ENCODE measurements at regions not wholly inside any gene's neighbourhood (a gene's known extent, or its start where the extent isn't known, plus 50 kb on each side); places are given as distances from the start of the nearest gene placed in this dataset.

DNA sequence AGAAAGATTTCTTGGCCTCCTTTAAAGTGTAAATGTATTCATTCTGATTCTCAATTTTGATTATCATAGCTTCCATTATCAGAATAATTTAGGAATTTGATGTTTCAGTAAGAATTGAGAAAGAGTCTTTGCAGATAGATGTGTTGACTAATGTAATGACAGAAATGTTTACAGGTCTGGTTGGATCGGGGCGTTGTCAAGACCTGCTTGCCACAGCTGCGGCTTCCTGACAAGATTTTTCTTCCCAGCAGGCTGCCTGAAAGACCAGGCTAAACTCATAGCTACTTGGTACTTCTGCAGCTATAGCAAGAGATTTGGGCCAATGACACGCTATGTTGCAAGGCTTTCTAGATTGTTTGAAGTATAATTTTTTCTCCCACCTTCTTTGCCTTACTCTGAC, 91.5 kb upstream of the ANKRD50 start:
- intact Hi-C loops (cut with DNase I, micrococcal nuclease), result no loop called here
- ATAC-seq (no peak), DNase-seq (no peak)
- TF ChIP-seq, protein P1, sequence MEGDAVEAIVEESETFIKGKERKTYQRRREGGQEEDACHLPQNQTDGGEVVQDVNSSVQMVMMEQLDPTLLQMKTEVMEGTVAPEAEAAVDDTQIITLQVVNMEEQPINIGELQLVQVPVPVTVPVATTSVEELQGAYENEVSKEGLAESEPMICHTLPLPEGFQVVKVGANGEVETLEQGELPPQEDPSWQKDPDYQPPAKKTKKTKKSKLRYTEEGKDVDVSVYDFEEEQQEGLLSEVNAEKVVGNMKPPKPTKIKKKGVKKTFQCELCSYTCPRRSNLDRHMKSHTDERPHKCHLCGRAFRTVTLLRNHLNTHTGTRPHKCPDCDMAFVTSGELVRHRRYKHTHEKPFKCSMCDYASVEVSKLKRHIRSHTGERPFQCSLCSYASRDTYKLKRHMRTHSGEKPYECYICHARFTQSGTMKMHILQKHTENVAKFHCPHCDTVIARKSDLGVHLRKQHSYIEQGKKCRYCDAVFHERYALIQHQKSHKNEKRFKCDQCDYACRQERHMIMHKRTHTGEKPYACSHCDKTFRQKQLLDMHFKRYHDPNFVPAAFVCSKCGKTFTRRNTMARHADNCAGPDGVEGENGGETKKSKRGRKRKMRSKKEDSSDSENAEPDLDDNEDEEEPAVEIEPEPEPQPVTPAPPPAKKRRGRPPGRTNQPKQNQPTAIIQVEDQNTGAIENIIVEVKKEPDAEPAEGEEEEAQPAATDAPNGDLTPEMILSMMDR (IDR thresholded peaks at IDR 0.05), result no peak
- Histone ChIP-seq H3K36me3 (ENCODE audit: low read depth) (no peaks in the 10 kb centered on the region), H3K4me1 (ENCODE audit: low read depth) (no peaks in the 10 kb centered on the region), H3K4me3 (no peak overlapping the region), H3K9me3 (no peaks in the 10 kb centered on the region)

DNA sequence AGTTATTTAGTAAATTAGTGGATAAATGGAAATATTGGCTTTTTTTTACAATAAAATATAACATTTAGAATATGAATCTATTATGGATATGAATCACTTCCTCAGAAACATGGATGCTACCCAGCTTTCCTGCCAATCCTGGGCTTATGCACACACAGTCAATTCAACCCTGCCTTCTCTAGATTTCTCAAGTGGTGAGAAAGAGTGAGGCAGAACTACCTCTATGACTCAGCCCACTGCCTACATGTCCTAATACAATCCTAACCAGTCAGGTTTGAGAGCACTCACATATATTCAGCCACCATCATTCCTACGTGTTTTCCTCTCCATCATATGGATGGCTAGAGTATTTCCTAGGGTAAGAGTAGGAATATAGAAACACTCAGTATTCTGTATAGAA, 91.1 kb upstream of the ANKRD50 start:
- Histone ChIP-seq H3K4me3 (no peak overlapping the region), H3K9me3 (no peaks in the 10 kb centered on the region), H3K36me3 (ENCODE audit: low read depth) (no peaks in the 10 kb centered on the region), H3K4me1 (ENCODE audit: low read depth) (no peaks in the 10 kb centered on the region)
- intact Hi-C loops (cut with DNase I, micrococcal nuclease), result no loop called here
- DNase-seq (no peak), ATAC-seq (no peak)
- TF ChIP-seq, protein P1 (IDR thresholded peaks at IDR 0.05), result no peak

DNA sequence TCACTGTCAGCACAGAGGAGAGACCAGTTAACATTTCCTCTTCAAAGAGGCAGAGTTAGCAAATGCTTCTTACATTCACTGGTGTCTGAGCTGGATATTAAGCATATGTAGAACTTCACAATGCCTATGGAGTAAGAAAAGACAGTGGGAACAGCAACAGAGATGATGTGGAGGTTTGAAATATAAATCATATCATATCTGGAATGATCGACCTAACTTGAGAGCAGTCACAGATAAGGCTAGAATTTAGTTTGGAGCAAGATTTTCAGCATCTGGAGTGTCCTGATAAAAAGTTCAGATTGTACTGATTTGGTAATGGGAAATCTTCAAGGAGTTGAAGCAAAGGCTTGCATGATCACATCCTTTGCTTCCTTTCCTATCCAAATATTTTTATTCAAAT, 90.5 kb upstream of the ANKRD50 start:
- Histone ChIP-seq H3K9me3 (no peaks in the 10 kb centered on the region), H3K36me3 (ENCODE audit: low read depth) (no peaks in the 10 kb centered on the region), H3K4me3 (no peak overlapping the region), H3K4me1 (ENCODE audit: low read depth) (no peaks in the 10 kb centered on the region)
- no peak for DNase-seq
- ATAC-seq, result no peak
- intact Hi-C loops (cut with DNase I, micrococcal nuclease), result no loop called here
- TF ChIP-seq, protein P1 (IDR thresholded peaks at IDR 0.05), result no peak

DNA sequence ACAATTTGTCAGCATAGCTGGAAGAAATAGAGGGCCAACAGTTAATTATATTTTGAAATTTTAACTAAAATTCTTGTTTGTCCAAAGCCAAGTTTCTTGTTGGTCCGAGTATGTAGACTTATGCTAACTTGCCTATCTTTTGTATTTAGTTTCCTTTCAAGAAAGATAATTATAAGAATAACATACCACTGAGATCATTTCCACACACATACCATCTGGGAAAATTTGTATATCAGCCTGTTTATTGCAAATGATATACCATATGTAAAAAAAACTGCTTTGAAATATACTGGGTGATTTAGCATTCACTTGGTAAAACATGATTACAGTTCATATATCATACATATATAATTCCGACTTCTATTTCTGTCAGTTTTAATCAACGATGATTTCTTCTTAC, 84.7 kb upstream of the ANKRD50 start:
- TF ChIP-seq, protein P1 (IDR thresholded peaks at IDR 0.05), result no peak
- Histone ChIP-seq H3K9me3 (no peaks in the 10 kb centered on the region), H3K4me3 (no peak overlapping the region), H3K4me1 (ENCODE audit: low read depth) (no peaks in the 10 kb centered on the region), H3K36me3 (ENCODE audit: low read depth) (no peaks in the 10 kb centered on the region)
- DNase-seq, result no peak
- ATAC-seq, result no peak
- intact Hi-C loops (cut with DNase I, micrococcal nuclease), result no loop called here

DNA sequence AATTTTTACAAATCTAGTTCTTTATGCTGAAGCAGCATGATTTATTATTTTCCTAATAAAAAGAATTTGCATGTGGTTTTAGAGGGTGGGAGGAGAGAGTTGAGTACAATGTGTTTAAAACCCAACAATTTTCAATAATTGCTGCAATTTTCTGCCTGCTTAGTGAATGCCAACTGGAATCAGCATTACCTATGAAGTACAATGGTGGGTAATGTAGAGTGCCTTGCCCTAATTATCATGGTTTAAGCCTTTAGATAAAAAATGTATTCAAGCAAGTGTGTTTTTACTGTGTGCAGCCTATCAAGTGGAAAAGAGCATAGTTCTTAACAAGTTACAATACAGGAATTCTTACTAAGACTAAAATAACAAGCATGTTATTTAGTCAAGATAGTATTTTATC, 77.9 kb upstream of the ANKRD50 start:
- no peak for ATAC-seq
- no peaks in the 10 kb centered on the region for H3K36me3 ChIP-seq (ENCODE audit: low read depth)
- H3K4me3 ChIP-seq, result no peak overlapping the region
- intact Hi-C loops (cut with DNase I, micrococcal nuclease), result no loop called here
- TF ChIP-seq, protein P1 (IDR thresholded peaks at IDR 0.05), result no peak
- no peaks in the 10 kb centered on the region for H3K9me3 ChIP-seq
- H3K4me1 ChIP-seq (ENCODE audit: low read depth), result no peaks in the 10 kb centered on the region
- no peak for DNase-seq

DNA sequence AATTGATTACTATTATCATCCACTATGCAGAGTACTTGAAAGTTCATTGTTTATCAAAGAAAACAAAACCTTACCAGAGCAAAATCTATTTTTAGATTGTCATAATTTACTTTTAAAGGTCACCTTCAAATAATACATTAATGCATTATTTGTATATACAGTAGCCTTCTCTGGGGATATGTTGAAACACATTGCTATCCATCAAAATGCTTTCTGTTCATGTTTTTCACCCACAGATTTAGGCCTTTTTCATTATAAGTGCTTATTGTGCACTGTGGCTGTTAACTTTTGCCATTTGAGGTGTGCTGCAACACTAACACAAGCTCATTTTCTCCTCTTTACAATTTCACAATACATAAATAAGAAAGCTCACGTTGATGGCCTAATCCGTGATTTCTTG, 74.1 kb upstream of the ANKRD50 start:
- ATAC-seq (no peak), DNase-seq (no peak)
- H3K4me3 ChIP-seq, result no peak overlapping the region
- intact Hi-C loops (cut with DNase I, micrococcal nuclease), result no loop called here
- H3K4me1 ChIP-seq (ENCODE audit: low read depth), result no peaks in the 10 kb centered on the region
- no peaks in the 10 kb centered on the region for H3K9me3 ChIP-seq
- no peaks in the 10 kb centered on the region for H3K36me3 ChIP-seq (ENCODE audit: low read depth)
- TF ChIP-seq, protein P1 (IDR thresholded peaks at IDR 0.05), result no peak

Data from mucosa of descending colon (tissue), 3 donors.